ENCODE measurements at regions not wholly inside any gene's neighbourhood (a gene's known extent, or its start where the extent isn't known, plus 50 kb on each side); places are given as distances from the start of the nearest gene placed in this dataset.

DNA sequence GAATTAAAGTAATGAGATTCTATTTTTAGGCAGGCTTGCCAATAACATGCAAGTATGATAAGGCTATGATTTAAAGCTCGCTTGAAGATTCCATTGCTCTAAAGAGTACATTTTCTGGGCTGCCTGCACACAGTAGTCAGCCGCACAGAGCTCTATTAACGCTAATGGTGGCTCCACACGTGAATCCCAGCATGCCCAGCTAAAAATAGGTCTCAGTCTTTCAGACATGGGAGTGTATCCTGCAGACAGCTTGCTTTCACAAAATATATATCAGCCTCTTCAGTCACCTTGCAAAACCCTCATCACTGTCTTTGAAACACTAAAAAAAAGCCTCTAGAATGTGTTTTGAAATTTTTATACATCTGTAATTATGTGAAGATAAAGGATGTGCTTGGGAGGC lies 418.1 kb downstream of the MTX2 start:
- intact Hi-C loops (cut with DNase I; ENCODE audit: low total_unique reads), result no loop called here
- Histone ChIP-seq H3K36me3 (no peaks in the 10 kb centered on the region), H3K4me3 (no peak overlapping the region), H3K9me3 (no peaks in the 10 kb centered on the region), H3K27me3 (peaks cover 0 to 26% (median 0%) of the 10 kb centered on the region in 3 donors), H3K4me1 (peaks cover 0 to 3% (median 0%) of the 10 kb centered on the region in 4 donors), H3K27ac (no peak overlapping the region)
- WGBS, 5 donors, result 73 to 83% (median 77%) methylated on average over 4 of the region's 4 CpGs
- no peak for TF ChIP-seq EP300 (IDR thresholded peaks at IDR 0.05)
- no peak for TF ChIP-seq POLR2A (IDR thresholded peaks at IDR 0.05)
- TF ChIP-seq POLR2AphosphoS5 (IDR thresholded peaks at IDR 0.05), result no peak
- TF ChIP-seq, protein P1, sequence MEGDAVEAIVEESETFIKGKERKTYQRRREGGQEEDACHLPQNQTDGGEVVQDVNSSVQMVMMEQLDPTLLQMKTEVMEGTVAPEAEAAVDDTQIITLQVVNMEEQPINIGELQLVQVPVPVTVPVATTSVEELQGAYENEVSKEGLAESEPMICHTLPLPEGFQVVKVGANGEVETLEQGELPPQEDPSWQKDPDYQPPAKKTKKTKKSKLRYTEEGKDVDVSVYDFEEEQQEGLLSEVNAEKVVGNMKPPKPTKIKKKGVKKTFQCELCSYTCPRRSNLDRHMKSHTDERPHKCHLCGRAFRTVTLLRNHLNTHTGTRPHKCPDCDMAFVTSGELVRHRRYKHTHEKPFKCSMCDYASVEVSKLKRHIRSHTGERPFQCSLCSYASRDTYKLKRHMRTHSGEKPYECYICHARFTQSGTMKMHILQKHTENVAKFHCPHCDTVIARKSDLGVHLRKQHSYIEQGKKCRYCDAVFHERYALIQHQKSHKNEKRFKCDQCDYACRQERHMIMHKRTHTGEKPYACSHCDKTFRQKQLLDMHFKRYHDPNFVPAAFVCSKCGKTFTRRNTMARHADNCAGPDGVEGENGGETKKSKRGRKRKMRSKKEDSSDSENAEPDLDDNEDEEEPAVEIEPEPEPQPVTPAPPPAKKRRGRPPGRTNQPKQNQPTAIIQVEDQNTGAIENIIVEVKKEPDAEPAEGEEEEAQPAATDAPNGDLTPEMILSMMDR (IDR thresholded peaks at IDR 0.05), result no peak
- no peak for DNase-seq

- TF ChIP-seq POLR2A (IDR thresholded peaks at IDR 0.05) (no peak), POLR2AphosphoS5 (IDR thresholded peaks at IDR 0.05) (no peak), EP300 (IDR thresholded peaks at IDR 0.05) (no peak)
- TF ChIP-seq, protein P1 (IDR thresholded peaks at IDR 0.05), result no peak
- 73 to 95% (median 84%) methylated on average over 1 of the region's 1 CpG for WGBS, 5 donors
- Histone ChIP-seq H3K27me3 (peaks cover 0 to 26% (median 0%) of the 10 kb centered on the region in 3 donors), H3K4me1 (no peaks in the 10 kb centered on the region), H3K4me3 (no peak overlapping the region), H3K9me3 (no peaks in the 10 kb centered on the region), H3K36me3 (no peaks in the 10 kb centered on the region), H3K27ac (no peak overlapping the region)
- no peak for DNase-seq
- intact Hi-C loops (cut with DNase I; ENCODE audit: low total_unique reads), result no loop called here
Measured at GRCh38 chr2:176687944-176688343, 418.7 kb downstream of the MTX2 start.

GRCh38 chr2:176689711-176690110 lies 420.5 kb downstream of the MTX2 start:
- Histone ChIP-seq H3K36me3 (no peaks in the 10 kb centered on the region), H3K9me3 (no peaks in the 10 kb centered on the region), H3K4me1 (no peaks in the 10 kb centered on the region), H3K4me3 (no peak overlapping the region), H3K27ac (no peak overlapping the region), H3K27me3 (peaks cover 0 to 20% (median 0%) of the 10 kb centered on the region in 3 donors)
- intact Hi-C loops (cut with DNase I; ENCODE audit: low total_unique reads), result no loop called here
- 15 to 45% (median 26%) methylated on average over 1 of the region's 1 CpG for WGBS, 5 donors
- DNase-seq, result no peak
- TF ChIP-seq POLR2A (IDR thresholded peaks at IDR 0.05), result no peak
- TF ChIP-seq, protein P1 (IDR thresholded peaks at IDR 0.05), result no peak
- TF ChIP-seq POLR2AphosphoS5 (IDR thresholded peaks at IDR 0.05), result no peak
- no peak for TF ChIP-seq EP300 (IDR thresholded peaks at IDR 0.05)

- Histone ChIP-seq H3K9me3 (no peaks in the 10 kb centered on the region), H3K27ac (no peak overlapping the region), H3K4me1 (no peaks in the 10 kb centered on the region), H3K4me3 (no peak overlapping the region), H3K27me3 (peaks cover 0 to 6% (median 0%) of the 10 kb centered on the region in 3 donors), H3K36me3 (no peaks in the 10 kb centered on the region)
- DNase-seq, result peak in 1 of 2 donors; percentile 16
- no peak for TF ChIP-seq POLR2A (IDR thresholded peaks at IDR 0.05)
- TF ChIP-seq, protein P1 (IDR thresholded peaks at IDR 0.05), result no peak
- TF ChIP-seq POLR2AphosphoS5 (IDR thresholded peaks at IDR 0.05), result no peak
- TF ChIP-seq EP300 (IDR thresholded peaks at IDR 0.05), result no peak
- intact Hi-C loops (cut with DNase I; ENCODE audit: low total_unique reads), result no loop called here
- WGBS, 5 donors, result 46 to 67% (median 50%) methylated on average over 2 of the region's 2 CpGs
Measured at GRCh38 chr2:176691471-176691870, 422.2 kb downstream of the MTX2 start.

Measured in stomach (tissue), 8 donors.